Fibroblast of the aortic adventitia (primary cell): ENCODE measurements at regions not wholly inside any gene's neighbourhood (a gene's known extent, or its start where the extent isn't known, plus 50 kb on each side); places are given as distances from the start of the nearest gene placed in this dataset.
"Not testable (repeated sequence)": the region's sequence is repeated elsewhere in the genome, so short reads cannot be mapped to it uniquely, and the experiment has no call there.

Experiments used
- DNase-seq: peaks from one replicate; pipeline ENCODE4 v3.0.0-alpha.2; 2010; ENCODE audit warnings: low read depth
- H3K4me3 ChIP-seq: 2 replicates; pipeline ENCODE4 v1.5.1; 2011; ENCODE audit warnings: low read depth, mild to moderate bottlenecking, control low read depth, low read length, moderate library complexity
- CTCF ChIP-seq: IDR thresholded peaks from 2 replicates; pipeline ENCODE4 v1.5.1; 2011; ENCODE audit warnings: mild to moderate bottlenecking, low read length, control low read depth, inconsistent platforms; ENCODE audit not compliant: insufficient read depth

DNA sequence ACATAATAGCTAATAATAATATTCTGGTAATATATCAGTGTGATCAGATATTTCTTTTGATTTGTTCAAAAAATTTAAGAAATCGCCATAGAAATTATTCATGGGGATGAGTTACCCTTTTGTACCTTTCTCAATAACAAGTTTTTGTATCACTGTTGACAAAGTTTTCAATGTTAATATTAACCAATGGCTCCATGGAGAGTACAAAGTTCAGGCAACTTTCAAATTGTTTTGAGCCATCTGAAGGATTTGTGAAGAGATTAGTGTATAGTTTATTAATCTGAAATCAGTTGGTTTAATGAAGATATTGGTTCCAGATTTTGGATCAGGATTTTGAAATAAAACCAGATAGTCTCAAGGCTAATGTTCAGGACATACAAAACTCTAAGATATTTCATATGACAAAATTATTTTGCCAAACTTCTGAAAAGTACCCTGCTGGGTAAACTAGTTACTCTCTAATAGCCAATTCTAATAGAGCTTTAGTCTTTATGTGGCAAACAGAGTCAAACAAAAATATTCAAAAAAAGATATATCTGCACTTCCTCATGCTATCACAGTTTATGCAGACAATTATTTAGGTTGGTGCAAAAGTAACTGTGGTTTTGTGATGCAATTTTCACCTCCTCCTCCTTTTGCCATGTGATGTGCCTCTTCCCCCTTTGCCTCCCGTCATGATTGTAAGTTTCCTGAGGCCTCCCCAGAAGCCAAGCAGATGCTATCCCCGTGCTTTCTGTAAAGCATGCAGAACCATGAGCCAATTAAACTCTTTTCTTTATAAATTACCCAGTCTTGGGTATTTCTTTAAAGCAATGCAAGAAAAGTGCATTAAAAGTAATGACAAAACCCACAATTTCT is 1105.0 kb downstream of the PLA2G4A start:
- TF ChIP-seq CTCF = no peak
- no peak overlapping the region for H3K4me3 ChIP-seq

DNA sequence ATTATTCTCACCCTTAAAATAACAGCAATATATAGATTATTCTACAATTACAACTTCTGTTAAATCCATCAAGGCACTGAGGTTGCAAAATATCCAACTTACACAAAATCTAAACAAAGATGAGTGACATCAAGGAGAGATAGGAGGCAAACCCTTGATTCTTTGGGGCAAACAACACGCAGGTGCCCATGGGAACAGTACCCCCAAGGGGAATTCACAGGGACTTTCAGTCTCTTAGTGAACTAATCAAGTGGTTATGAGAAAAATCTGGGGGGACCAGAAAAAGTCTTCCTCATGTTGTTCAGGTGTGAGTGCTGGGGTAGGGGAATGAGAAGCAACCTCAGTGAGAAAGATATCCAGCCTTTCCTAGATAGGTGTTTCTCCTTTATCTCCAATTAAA is 1107.9 kb downstream of the PLA2G4A start:
- no peak for TF ChIP-seq CTCF
- DNase-seq = no peak
- no peak overlapping the region for H3K4me3 ChIP-seq

More for the DNA sequence above, 1105.0 kb downstream of the PLA2G4A start:
- no peak for DNase-seq

- no peak for TF ChIP-seq CTCF
- no peak for DNase-seq
- no peak overlapping the region for H3K4me3 ChIP-seq
Measured at GRCh38 chr1:187938092-187938491, 1109.3 kb downstream of the PLA2G4A start.

GRCh38 chr1:187942986-187943385 is 1114.2 kb downstream of the PLA2G4A start:
- TF ChIP-seq CTCF = no peak
- no peak overlapping the region for H3K4me3 ChIP-seq
- no peak for DNase-seq

- no peak for TF ChIP-seq CTCF
- DNase-seq = no peak
- H3K4me3 ChIP-seq = no peak overlapping the region
Measured at GRCh38 chr1:187943606-187944403, 1115.1 kb downstream of the PLA2G4A start.

DNA sequence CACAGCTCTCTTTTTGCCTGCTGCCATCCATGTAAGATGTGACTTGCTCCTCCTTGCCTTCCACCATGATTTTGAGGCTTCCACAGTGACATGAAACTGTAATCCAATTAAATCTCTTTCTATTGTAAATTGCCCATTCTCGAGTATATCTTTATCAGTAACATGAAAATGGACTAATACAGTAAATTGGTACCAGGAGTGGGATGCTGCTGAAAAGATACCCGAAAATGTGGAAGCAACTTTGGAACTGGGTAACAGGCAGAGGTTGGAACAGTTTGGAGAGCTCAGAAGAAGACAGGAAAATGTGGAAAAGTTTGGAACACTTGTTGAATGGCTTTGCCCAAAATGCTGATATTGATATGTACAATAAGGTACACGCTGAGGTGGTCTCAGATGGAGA is 1117.9 kb downstream of the PLA2G4A start:
- not testable (repeated sequence) for H3K4me3 ChIP-seq, DNase-seq

DNA sequence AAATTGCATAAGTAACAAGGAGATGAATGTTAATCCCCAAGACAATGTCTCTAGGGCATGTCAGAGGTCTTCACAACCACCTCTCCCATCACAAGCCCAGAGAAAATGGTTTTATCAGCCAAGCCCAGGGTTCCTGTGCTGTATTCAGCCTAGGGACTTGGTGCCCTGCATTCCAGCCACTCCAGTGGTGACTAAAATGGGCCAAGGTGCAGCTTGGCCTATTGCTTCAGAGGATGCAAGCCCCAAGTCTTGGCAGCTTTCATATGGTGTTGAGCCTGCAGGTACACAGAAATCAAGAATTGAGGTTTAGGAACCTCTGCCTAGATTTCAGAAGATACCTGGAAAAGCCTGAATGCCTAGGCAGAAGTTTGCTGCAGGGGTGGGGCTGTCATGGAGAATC is 1118.6 kb downstream of the PLA2G4A start:
- DNase-seq = no peak
- no peak for TF ChIP-seq CTCF
- H3K4me3 ChIP-seq = no peak overlapping the region
